Liver (tissue), 3 donors: ENCODE measurements at regions not wholly inside any gene's neighbourhood (a gene's known extent, or its start where the extent isn't known, plus 50 kb on each side); places are given as distances from the start of the nearest gene placed in this dataset.

Experiments used
- ATF3 ChIP-seq: IDR thresholded peaks from 2 replicates; pipeline ENCODE4 v1.6.1; 2016; ENCODE audit warnings: antibody characterized with exemption
- CTCF ChIP-seq: fragments of 150-350 bp; IDR thresholded peaks from 2 replicates; pipeline ENCODE4 v1.5.1; 2017; ENCODE audit warnings: improper control_type of control experiment, low read depth, low read length; ENCODE audit not compliant: missing input control
- JUND ChIP-seq, 2 donors: IDR thresholded peaks; 2 replicates each; pipeline ENCODE4 v1.6.1; 2016; ENCODE audit warnings: antibody characterized with exemption in 2 of 2
- MAX ChIP-seq: IDR thresholded peaks from 2 replicates; pipeline ENCODE4 v1.6.1; 2016; ENCODE audit warnings: antibody characterized with exemption
- REST ChIP-seq: IDR thresholded peaks from 2 replicates; pipeline ENCODE4 v1.6.1; 2016; ENCODE audit warnings: antibody characterized with exemption, mild to moderate bottlenecking
- RXRA ChIP-seq, 2 donors: IDR thresholded peaks; 2 replicates each; pipeline ENCODE4 v1.6.1; 2017 to 2018; ENCODE audit warnings: antibody characterized with exemption in 2 of 2, mild to moderate bottlenecking in 1 of 2
- SP1 ChIP-seq: IDR thresholded peaks from 2 replicates; pipeline ENCODE4 v1.6.1; 2018; ENCODE audit warnings: antibody characterized with exemption, mild to moderate bottlenecking
- donor health status: healthy.
- donor health status: healthy.

GRCh38 chr12:124503305-124503704 lies 64.1 kb downstream of the NCOR2 start:
- no peak for TF ChIP-seq ATF3
- no peak for TF ChIP-seq REST
- TF ChIP-seq SP1: no peak
- no peak for TF ChIP-seq CTCF
- TF ChIP-seq JUND (IDR thresholded peaks at IDR 0.05): no peak
- no peak for TF ChIP-seq MAX
- no peak for TF ChIP-seq RXRA (IDR thresholded peaks at IDR 0.05)
